Mesenchymal stem cell (in vitro differentiated cells and primary cell): ENCODE measurements at regions not wholly inside any gene's neighbourhood (a gene's known extent, or its start where the extent isn't known, plus 50 kb on each side); places are given as distances from the start of the nearest gene placed in this dataset.
"Not testable (repeated sequence)": the region's sequence is repeated elsewhere in the genome, so short reads cannot be mapped to it uniquely, and the experiment has no call there.

Experiments
- DNase-seq: peaks from one replicate; pipeline ENCODE4 v3.0.0-alpha.2; 2013
- H2AFZ ChIP-seq: one replicate; pipeline ENCODE4 v1.6.1; 2013; ENCODE audit warnings: low read depth, mild to moderate bottlenecking, control low read depth, inconsistent platforms, low read length, moderate library complexity
- H2AK5ac ChIP-seq: 2 replicates; pipeline ENCODE4 v1.6.1; 2013; ENCODE audit warnings: low read length, moderate library complexity, mild to moderate bottlenecking, inconsistent platforms; ENCODE audit not compliant: severe bottlenecking
- H2BK120ac ChIP-seq: one replicate; pipeline ENCODE4 v1.6.1; 2013; ENCODE audit warnings: low read depth, mild to moderate bottlenecking, inconsistent platforms, low read length, moderate library complexity
- H2BK12ac ChIP-seq, 2 experiments: one replicate each; pipeline ENCODE4 v1.6.1; 2013; ENCODE audit warnings: inconsistent platforms in 2 of 2, low read length in 2 of 2, mild to moderate bottlenecking in 2 of 2, moderate library complexity in 2 of 2, control low read depth in 1 of 2
- H2BK15ac ChIP-seq: one replicate; pipeline ENCODE4 v1.6.1; 2013; ENCODE audit warnings: mild to moderate bottlenecking, low read depth, inconsistent platforms; ENCODE audit not compliant: poor library complexity, severe bottlenecking
- H2BK5ac ChIP-seq: 2 replicates; pipeline ENCODE4 v1.6.1; 2013; ENCODE audit warnings: low read depth, mild to moderate bottlenecking, low read length, control low read depth, inconsistent platforms; ENCODE audit not compliant: poor library complexity, severe bottlenecking
- H3K14ac ChIP-seq, 2 experiments: one replicate each; pipeline ENCODE4 v1.6.1; 2013; ENCODE audit warnings: inconsistent platforms in 2 of 2, low read length in 2 of 2, control low read depth in 1 of 2, mild to moderate bottlenecking in 1 of 2, moderate library complexity in 1 of 2
- H3K18ac ChIP-seq, 2 experiments: one replicate each; pipeline ENCODE4 v1.6.1; 2013; ENCODE audit warnings: inconsistent platforms in 2 of 2, low read length in 2 of 2, control low read depth in 1 of 2, low read depth in 1 of 2, mild to moderate bottlenecking in 1 of 2
- H3K23ac ChIP-seq, 2 experiments: one replicate each; pipeline ENCODE4 v1.6.1; 2013; ENCODE audit warnings: inconsistent platforms in 2 of 2, low read length in 2 of 2, mild to moderate bottlenecking in 2 of 2, moderate library complexity in 2 of 2, control low read depth in 1 of 2
- H3K27ac ChIP-seq: 2 replicates; pipeline ENCODE4 v1.5.1; 2013; ENCODE audit warnings: mild to moderate bottlenecking, moderate library complexity, low read length, control low read depth, inconsistent platforms; ENCODE audit not compliant: poor library complexity, severe bottlenecking
- H3K27me3 ChIP-seq, 2 experiments: 2 replicates each; pipeline versions ENCODE4 v1.6.1 to v1.7.0; 2013; ENCODE audit warnings: low read length in 2 of 2, mild to moderate bottlenecking in 2 of 2, moderate library complexity in 2 of 2, control low read depth in 1 of 2, inconsistent platforms in 1 of 2; ENCODE audit not compliant: control insufficient read depth in 1 of 2, insufficient read depth in 1 of 2
- H3K36me3 ChIP-seq, 2 experiments: 2 replicates each; pipeline versions ENCODE4 v1.6.1 to v1.7.0; 2013; ENCODE audit warnings: low read length in 2 of 2, control low read depth in 1 of 2, inconsistent platforms in 1 of 2, low read depth in 1 of 2, mild to moderate bottlenecking in 1 of 2; ENCODE audit not compliant: insufficient read depth in 2 of 2, control insufficient read depth in 1 of 2
- H3K4ac ChIP-seq, 2 experiments: one replicate each; pipeline ENCODE4 v1.6.1; 2013; ENCODE audit warnings: inconsistent platforms in 2 of 2, low read length in 2 of 2, mild to moderate bottlenecking in 2 of 2, moderate library complexity in 2 of 2, control low read depth in 1 of 2, low read depth in 1 of 2
- H3K4me1 ChIP-seq: 2 replicates; pipeline ENCODE4 v1.6.1; 2013; ENCODE audit warnings: low read depth, low read length, control low read depth; ENCODE audit not compliant: control insufficient read depth, insufficient read depth
- H3K4me2 ChIP-seq: 2 replicates; pipeline ENCODE4 v1.6.1; 2013; ENCODE audit warnings: low read length, mild to moderate bottlenecking, inconsistent platforms; ENCODE audit not compliant: poor library complexity, severe bottlenecking
- H3K4me3 ChIP-seq, 2 experiments: 2 replicates each; pipeline versions ENCODE4 v1.5.1 to v1.7.0; 2013; ENCODE audit warnings: low read length in 2 of 2, mild to moderate bottlenecking in 2 of 2, control low read depth in 1 of 2, low read depth in 1 of 2; ENCODE audit not compliant: insufficient read depth in 1 of 2
- H3K79me1 ChIP-seq: replicated peaks from 2 replicates; pipeline ENCODE4 v1.6.1; 2013; ENCODE audit warnings: mild to moderate bottlenecking, control low read depth, low read length, inconsistent platforms; ENCODE audit not compliant: poor library complexity, severe bottlenecking
- H3K9ac ChIP-seq: 2 replicates; pipeline ENCODE4 v1.7.0; 2013; ENCODE audit warnings: mild to moderate bottlenecking, low read length, moderate library complexity
- H3K9me3 ChIP-seq: 2 replicates; pipeline ENCODE4 v1.7.0; 2013; ENCODE audit warnings: mild to moderate bottlenecking, low read length; ENCODE audit not compliant: control insufficient read depth
- H4K8ac ChIP-seq: one replicate; pipeline ENCODE4 v1.6.1; 2013; ENCODE audit warnings: inconsistent platforms, mild to moderate bottlenecking, low read length, moderate library complexity
- H4K91ac ChIP-seq: one replicate; pipeline ENCODE4 v1.6.1; 2013; ENCODE audit warnings: mild to moderate bottlenecking, low read length, inconsistent platforms
- WGBS: methylation state at CpG from one replicate; pipeline ENCODE4 v1.1.7; 2013; ENCODE audit warnings: mixed read lengths; 5-methylcytosine and 5-hydroxymethylcytosine counted together

DNA sequence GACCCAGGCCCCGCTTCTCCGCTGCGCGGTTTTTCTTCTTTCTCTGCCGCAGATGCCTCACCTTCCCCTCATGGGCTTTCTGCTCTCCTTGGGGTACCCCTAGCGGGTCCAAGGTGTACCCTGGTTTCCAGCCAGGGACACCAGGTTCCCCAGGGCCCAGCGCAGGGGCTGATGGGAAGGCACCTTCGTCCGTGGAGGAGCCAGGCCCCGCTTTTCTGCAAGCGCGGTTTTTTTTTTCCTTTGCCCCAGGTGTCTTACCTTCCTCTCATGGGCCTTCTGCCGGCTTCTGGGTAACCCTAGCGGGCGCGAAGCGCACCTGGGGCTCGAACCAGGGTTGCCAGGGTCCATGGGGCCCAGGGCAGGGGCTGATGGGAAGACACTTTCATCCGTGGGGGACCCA lies 165.9 kb upstream of the ZNG1F start:
- not testable (repeated sequence) for H2BK15ac ChIP-seq, H3K36me3 ChIP-seq, H2BK120ac ChIP-seq, H2BK5ac ChIP-seq, H3K14ac ChIP-seq, H2BK12ac ChIP-seq, H3K4me1 ChIP-seq, H3K79me1 ChIP-seq, H3K27me3 ChIP-seq, H3K9me3 ChIP-seq, H4K91ac ChIP-seq, H2AFZ ChIP-seq, DNase-seq, H3K23ac ChIP-seq, H3K4me3 ChIP-seq, H2AK5ac ChIP-seq, H3K4ac ChIP-seq, H4K8ac ChIP-seq, H3K18ac ChIP-seq, H3K4me2 ChIP-seq, H3K27ac ChIP-seq, H3K9ac ChIP-seq
- no CpG with 5 or more reads among the region's 19 CpGs for WGBS

DNA sequence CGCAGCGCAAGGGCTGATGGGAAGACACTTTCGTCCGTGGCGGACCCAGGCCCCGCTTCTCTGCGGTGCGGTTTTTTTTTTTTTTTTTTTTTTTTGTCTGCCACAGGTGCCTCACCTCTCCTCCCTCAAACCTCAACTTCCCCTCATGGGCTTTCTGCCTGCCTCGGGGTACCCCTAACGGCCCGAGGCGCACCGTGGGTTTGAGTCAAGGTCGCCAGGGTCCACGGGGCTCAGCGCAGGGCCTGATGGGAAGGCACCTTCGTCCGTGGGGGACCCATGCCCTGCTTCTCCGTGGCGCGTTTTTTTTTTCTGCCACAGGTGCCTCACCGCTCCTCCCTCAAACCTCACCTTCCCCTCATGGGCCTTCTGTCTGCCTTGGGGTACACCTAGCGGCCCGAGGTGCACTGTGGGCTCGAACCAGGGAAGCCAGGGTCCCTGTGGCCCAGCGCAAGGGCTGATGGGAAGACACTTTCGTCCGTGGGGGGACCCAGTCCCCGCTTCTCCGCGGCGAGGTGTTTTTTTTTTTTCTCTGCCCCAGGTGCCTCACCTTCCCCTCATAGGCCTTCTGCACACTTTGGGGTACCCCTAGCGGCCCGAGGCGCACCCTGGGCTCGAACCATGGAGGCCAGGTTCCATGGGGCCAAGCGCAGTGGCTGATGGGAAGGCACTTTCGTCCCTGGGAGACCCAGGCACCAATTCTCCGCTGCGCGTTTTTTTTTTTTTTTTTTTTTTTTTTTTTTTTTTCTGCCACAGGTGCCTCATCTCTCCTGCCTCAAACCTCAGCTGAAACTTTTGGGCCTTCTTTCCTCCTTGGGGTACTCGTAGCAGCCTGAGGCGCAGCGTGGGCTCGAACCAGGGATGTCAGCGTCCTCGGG lies 165.2 kb upstream of the ZNG1F start:
- not testable (repeated sequence) for H3K79me1 ChIP-seq, H3K9ac ChIP-seq, DNase-seq, H3K9me3 ChIP-seq, H2AK5ac ChIP-seq, H2BK120ac ChIP-seq, H4K8ac ChIP-seq, H3K23ac ChIP-seq, H3K14ac ChIP-seq, H2BK15ac ChIP-seq, H3K27ac ChIP-seq, H4K91ac ChIP-seq, H2AFZ ChIP-seq, H3K4me3 ChIP-seq, H3K18ac ChIP-seq, H3K27me3 ChIP-seq, H2BK5ac ChIP-seq, H2BK12ac ChIP-seq, H3K4ac ChIP-seq, H3K4me2 ChIP-seq, H3K36me3 ChIP-seq, H3K4me1 ChIP-seq
- WGBS = 92% methylated on average over 12 of the region's 47 CpGs

- not testable (repeated sequence) for DNase-seq, H3K79me1 ChIP-seq
These were observed 163.9 kb upstream of the ZNG1F start for GRCh38 chr9:41353026-41353425.

DNA sequence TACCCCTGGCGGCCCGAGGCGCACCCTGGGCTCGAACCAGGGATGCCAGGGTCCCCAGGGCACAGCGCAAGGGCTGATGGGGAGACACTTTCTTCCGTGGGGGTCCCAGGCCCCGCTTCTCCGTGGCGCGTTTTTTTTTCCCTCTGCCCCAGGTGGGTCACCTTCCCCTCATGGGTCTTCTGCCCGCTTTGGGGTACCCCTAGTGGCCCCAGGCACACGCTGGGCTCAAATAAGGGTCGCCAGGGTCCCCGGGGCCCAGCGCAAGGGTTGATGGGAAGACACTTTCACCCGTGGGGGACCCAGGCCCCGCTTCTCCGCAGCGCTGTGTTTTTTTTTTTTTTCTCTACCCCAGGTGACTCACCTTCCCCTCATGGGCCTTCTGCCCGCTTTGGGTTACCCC lies 163.3 kb upstream of the ZNG1F start:
- not testable (repeated sequence) for H4K91ac ChIP-seq, H3K4me3 ChIP-seq, H3K9ac ChIP-seq, H2AK5ac ChIP-seq, H2BK12ac ChIP-seq, H2BK15ac ChIP-seq, H3K14ac ChIP-seq, H2AFZ ChIP-seq, H3K79me1 ChIP-seq, H3K9me3 ChIP-seq, H3K18ac ChIP-seq, H3K27ac ChIP-seq, H2BK5ac ChIP-seq, H3K4ac ChIP-seq, H3K23ac ChIP-seq, H3K27me3 ChIP-seq, DNase-seq, H3K4me1 ChIP-seq, H3K36me3 ChIP-seq, H3K4me2 ChIP-seq, H4K8ac ChIP-seq, H2BK120ac ChIP-seq
- 98% methylated on average over 12 of the region's 20 CpGs for WGBS

More at GRCh38 chr9:41353026-41353425, 163.9 kb upstream of the ZNG1F start:
- not testable (repeated sequence) for H2BK5ac ChIP-seq, H3K9me3 ChIP-seq, H4K8ac ChIP-seq, H3K27ac ChIP-seq, H4K91ac ChIP-seq, H2AFZ ChIP-seq, H3K14ac ChIP-seq, H3K4ac ChIP-seq, H3K4me1 ChIP-seq, H3K4me2 ChIP-seq, H3K9ac ChIP-seq, H3K18ac ChIP-seq, H3K27me3 ChIP-seq, H3K36me3 ChIP-seq, H2BK15ac ChIP-seq, H2BK12ac ChIP-seq, H2AK5ac ChIP-seq, H3K4me3 ChIP-seq, H3K23ac ChIP-seq, H2BK120ac ChIP-seq
- WGBS = 87% methylated on average over 7 of the region's 20 CpGs
